Kidney tubule cell (primary cell): ENCODE measurements at regions not wholly inside any gene's neighbourhood (a gene's known extent, or its start where the extent isn't known, plus 50 kb on each side); places are given as distances from the start of the nearest gene placed in this dataset.

Experiments used
- DNase-seq: peaks from one replicate; pipeline ENCODE4 v3.0.0-alpha.2; 2018; ENCODE audit warnings: low spot score

- DNase-seq: no peak
These were observed 690.2 kb upstream of the POU3F3 start for GRCh38 chr2:104163611-104164130.

DNA sequence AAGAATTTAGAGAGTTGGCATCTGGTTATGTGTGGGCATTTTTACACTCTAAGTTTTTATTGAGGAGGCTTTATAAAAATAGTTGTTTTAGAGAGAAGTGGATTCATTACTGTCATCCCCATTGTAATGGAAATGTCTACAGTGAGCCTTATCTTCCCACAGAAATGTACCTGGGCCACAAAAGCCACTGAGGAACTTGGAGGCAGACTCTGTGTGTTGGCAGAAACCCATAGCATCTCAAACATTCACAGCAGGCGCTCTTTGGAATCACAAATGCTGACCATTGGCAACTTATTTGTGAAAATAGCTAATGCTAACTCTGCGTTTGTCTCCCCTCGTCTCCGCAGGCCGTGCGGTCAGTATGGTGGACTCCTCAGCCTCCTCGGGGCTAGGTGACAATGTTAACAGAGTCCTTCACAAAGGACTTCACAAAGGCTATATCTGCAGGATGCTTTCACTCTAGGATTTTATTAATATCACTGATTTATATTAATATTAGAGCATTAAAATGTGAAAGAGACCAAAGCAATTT, 689.1 kb upstream of the POU3F3 start:
- DNase-seq: no peak

GRCh38 chr2:104177179-104177578, 676.7 kb upstream of the POU3F3 start:
- DNase-seq: no peak

DNA sequence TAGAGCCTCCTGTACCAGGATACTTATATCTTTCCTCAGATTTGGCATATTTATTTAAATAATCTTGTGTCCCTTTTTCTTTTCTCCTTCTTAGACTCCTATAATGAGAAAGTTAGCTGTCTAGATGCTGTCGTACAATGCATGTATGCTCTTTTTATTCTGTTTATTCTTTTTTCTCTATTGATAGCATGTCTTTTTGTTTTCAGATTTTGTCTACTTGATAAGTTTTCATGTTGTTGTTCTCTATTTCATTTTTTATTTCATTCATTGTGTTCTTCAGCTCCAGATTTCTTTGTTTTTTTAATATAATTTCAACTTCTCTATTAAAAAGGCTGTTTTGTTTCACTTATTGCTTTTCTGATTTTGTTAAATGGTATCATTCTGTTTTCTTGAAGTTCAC, 674.3 kb upstream of the POU3F3 start:
- DNase-seq: no peak

GRCh38 chr2:104200533-104201168, 653.3 kb upstream of the POU3F3 start:
- no peak for DNase-seq

- DNase-seq: no peak
These were observed 640.2 kb upstream of the POU3F3 start for GRCh38 chr2:104213758-104214157.

GRCh38 chr2:104215269-104216161, 638.4 kb upstream of the POU3F3 start:
- no peak for DNase-seq

DNA sequence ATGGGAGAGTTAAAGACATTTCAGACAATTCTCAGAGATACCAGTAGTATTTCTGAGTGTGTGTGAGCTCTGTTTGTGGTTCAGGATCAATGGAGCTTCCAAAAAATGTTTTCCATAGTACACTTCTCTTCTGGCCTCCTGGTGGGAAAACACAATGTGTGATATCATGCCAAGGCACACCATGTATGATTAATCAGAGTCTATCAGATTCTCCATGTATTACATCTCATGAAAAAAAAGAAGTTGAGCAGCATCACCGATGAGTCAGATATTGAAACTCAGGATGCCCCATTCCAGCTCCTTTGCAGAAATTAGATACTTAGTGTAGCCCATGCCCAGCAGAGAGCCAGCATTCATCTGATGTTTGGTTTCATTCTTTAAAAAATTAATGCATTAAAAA, 620.3 kb upstream of the POU3F3 start:
- peak; percentile 55 for DNase-seq

- DNase-seq: no peak
These were observed 617.4 kb upstream of the POU3F3 start for GRCh38 chr2:104236491-104236890.

- no peak for DNase-seq
These were observed 612.9 kb upstream of the POU3F3 start for GRCh38 chr2:104240984-104241383.

DNA sequence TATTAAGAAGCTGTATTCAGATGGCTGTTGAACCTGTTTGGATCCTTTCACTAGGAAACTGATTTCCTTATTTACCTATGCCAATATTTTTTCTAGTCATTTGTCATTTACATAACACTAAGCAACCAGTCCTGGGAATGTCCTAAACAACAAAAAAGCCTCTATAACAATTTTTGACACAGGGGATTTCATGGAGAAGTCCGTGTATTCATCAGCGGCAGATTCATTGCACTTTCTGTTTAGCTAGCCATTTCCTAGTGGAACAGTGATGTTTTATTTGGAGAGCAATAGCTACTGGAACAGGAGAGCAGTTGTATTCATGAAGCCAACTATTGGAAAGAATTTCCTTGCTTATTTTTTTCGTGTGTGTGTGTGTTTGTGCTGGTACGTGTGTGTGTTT, 604.3 kb upstream of the POU3F3 start:
- DNase-seq: no peak

DNA sequence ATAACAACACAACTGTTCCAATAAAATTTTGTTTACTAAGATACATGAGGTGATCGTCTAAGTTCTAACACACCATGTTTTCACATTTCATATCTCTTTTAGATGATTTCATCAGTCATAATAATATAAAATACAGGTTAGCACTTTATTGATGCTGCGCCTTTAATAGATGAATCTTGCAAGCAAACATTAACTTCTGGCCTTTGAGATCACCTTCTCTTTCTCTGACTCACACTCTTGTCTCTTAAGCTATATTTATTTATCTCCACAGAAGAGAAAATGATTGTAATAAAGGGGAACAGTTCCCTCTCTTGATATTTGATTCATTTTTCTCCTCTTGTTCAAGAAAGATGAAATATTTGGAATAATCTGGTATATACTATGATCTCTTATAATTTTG, 603.3 kb upstream of the POU3F3 start:
- peak; percentile 48 for DNase-seq

DNA sequence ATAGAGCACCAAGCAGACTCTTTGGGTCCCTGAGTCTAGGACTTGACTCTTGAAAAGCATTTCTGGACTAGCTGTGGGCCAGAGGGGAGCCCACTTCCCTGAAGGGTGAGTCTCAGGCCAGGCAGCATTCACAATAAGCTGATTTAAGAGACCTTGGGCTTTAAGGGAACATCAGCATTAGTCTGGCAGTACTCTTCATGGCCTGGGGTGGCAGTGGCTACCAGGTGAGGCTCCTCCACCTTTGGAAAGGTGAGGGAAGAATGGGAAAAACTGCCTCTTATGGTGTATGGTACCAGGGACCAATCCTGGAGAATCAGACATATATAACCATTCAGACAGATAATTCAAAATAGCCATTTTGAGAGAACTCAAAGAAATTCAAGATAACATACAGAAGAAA, 599.9 kb upstream of the POU3F3 start:
- no peak for DNase-seq

DNA sequence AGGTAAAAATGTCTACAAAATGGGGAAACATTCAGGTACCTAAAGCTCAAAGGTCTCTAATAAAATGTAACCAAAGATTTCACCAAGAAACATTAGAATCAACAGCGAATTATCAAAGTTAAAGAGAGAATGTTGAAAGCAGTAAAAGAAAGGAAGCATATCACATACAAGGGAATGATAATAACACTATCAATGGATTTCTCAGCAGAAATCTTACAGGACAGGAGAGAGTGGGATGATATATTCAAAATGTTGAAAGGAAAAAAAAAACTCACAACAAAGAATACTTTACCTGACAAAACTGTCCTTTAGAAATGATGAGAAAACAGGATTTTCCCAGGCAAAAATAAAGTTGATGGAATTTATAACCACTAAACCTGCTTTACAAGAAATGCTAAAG, 591.2 kb upstream of the POU3F3 start:
- no peak for DNase-seq

GRCh38 chr2:104279646-104280045, 574.3 kb upstream of the POU3F3 start:
- no peak for DNase-seq

- DNase-seq: no peak
These were observed 573.7 kb upstream of the POU3F3 start for GRCh38 chr2:104280216-104280615.

DNA sequence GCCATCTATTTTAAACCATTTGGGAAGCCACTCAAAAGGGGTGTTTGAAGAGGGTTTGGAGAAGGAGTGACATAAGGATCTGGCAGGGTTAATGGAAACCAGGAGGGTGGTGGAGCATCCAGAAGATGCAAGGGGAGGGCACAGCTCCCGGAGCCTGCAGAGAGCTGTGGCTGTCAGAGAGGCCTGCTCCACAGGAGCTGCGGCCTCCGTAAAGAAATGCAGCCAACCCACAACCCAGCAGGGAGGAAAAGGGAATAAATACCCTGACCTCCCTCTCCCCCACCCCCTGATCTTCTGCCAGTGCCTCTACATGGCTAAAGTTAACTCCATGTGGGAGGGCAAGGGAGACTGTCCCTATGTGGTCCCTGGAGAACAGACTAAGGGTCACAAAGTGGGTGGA, 567.1 kb upstream of the POU3F3 start:
- DNase-seq: no peak

DNA sequence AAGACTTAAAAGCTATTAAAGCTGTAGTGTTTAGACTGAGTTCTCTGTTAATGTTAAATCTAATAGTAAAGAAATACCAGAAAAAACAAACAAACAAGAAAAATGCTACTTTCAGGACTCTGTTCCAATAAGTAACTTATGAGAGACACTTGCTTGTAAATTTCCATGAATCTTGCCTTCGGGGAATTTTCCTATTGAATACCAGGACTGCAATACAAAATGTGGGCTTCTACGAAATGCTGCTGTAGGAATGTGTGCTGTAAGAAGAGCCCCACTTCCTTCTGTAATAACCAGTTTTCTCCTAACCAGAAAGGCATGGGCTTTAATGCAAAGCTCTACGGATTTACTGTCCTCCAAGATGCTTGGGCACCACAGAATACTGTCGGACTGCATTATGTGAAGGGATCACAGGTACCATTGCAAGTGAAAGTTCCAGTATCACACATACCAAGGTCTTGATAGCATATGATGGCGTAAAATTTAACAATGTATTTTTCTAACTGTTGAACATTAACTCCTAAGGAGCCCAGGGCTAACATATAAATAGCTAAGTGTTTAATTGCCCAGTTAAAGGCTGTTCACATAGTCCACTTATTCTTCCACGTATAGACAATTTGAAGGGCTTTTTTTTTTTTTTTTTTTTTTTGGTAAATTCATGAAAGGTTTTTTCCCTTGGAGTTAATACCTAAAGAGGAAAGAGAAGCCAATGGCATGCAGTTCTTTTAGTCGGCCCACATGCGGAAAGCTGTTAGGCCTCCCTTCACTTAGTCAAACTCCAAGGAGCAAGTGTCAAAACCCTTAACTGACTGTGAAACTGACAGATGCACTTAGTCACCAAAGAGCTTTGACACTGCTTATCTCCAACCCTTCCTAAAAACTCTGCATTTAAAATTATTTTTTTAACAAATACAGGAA, 564.0 kb upstream of the POU3F3 start:
- DNase-seq: peak; percentile 79

GRCh38 chr2:104290566-104290891, 563.4 kb upstream of the POU3F3 start:
- DNase-seq: peak; percentile 69

- no peak for DNase-seq
These were observed 541.2 kb upstream of the POU3F3 start for GRCh38 chr2:104312684-104313083.

DNA sequence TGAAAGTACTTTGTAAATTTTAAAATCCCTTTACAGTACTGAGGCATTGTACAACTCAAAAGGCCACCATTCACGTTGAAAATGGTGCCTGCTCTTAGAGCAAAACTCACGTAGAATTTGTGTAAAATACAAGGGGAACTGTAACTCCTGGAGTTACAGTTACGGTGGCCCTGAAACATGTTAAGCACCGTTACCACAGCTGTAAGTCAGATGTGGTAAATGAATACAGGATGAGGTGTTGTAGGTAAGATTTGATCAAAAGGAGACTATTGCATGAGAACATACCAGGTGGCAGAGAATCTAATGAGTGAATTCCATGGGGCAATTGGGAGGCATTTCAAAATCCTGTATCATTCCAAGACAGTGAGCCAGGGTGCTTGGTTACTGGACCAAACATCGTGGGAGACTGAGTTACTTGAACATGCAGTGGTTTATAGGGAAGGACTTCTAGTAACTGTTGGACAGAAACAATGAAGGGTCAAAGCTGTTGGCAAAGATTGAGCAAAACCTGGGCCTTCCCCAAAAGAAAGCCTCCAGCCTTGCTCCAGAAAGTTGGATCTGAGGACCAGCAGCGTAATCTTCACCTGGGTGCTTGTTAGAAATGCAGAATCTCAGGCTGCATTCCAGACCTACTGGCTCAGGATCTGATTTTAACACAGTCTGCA, 535.8 kb upstream of the POU3F3 start:
- DNase-seq: peak; percentile 65
